ENCODE measurements at regions not wholly inside any gene's neighbourhood (a gene's known extent, or its start where the extent isn't known, plus 50 kb on each side); places are given as distances from the start of the nearest gene placed in this dataset.

DNA sequence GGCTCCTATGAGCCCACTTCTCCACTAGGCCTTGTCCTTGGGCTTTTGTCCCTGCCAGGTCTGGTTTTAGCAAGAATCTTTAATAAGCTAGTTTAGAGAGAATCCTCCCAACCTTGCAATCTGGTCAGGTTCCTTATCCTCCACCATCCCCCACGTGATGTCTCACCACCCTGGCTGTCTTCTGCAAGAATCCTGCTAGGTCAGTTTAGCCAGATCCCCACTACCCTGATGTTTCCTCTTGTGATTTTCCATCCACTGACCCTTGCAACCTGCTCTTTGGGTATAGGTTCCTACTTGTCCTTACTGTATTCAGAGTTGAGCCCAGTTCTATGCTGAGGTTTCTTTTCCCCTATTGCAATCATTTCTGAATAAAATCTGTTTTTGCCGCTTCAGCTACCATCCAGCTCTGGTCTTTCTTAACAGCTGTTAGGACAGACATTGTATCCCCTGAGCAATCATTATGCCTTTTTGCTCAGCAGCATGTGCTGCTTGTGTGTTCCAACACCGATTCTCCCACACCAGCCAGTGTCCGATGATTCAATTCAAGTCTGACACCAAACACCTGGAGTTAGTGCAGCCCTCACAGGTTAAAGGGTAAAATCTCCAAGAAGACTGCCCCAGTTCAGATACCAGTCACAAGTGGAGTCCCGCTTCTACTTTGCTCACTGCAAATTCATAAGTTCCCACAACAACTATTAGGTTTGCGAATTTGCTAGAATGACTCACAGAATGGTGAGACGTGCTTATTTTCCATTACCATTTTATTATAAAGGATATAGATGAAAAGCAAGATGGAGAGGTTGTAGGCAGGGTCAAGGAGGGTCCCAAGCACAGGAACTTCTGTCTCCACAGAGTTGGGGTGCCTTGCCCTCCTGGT is 62.2 kb upstream of the ADCY1 start:
- TF ChIP-seq, protein P1, sequence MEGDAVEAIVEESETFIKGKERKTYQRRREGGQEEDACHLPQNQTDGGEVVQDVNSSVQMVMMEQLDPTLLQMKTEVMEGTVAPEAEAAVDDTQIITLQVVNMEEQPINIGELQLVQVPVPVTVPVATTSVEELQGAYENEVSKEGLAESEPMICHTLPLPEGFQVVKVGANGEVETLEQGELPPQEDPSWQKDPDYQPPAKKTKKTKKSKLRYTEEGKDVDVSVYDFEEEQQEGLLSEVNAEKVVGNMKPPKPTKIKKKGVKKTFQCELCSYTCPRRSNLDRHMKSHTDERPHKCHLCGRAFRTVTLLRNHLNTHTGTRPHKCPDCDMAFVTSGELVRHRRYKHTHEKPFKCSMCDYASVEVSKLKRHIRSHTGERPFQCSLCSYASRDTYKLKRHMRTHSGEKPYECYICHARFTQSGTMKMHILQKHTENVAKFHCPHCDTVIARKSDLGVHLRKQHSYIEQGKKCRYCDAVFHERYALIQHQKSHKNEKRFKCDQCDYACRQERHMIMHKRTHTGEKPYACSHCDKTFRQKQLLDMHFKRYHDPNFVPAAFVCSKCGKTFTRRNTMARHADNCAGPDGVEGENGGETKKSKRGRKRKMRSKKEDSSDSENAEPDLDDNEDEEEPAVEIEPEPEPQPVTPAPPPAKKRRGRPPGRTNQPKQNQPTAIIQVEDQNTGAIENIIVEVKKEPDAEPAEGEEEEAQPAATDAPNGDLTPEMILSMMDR (IDR thresholded peaks at IDR 0.05; ENCODE audit: low read depth, low read length) = no peak
- no peak for DNase-seq (ENCODE audit: low read depth, low spot score)
- H3K4me3 ChIP-seq (ENCODE audit: low read depth, low read length) = no peak overlapping the region
- in situ Hi-C loops (cut with HindIII; ENCODE audit: low sequenced_read_pairs) = no loop called here

DNA sequence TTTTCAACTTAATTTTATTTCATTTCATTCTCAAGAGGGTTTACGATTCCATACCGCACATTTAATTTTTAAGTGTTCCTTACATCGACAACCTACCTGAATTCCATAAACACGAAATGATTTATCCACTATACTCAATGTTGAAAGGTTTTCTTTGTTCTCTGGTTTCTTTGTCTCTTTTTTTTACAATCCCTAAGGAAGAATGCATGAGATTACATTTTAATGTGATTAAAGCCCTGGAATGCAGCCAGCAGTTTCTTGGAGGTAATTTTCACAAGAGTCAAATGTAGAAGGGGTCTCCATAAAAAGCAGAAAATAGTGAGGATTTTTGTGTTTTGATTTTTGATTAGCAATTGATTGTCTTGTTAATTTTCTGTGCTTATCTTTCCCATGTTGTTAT is 59.2 kb upstream of the ADCY1 start:
- DNase-seq (ENCODE audit: low read depth, low spot score) = no peak
- in situ Hi-C loops (cut with HindIII; ENCODE audit: low sequenced_read_pairs) = no loop called here
- H3K4me3 ChIP-seq (ENCODE audit: low read depth, low read length) = no peak overlapping the region
- TF ChIP-seq, protein P1 (IDR thresholded peaks at IDR 0.05; ENCODE audit: low read depth, low read length) = no peak

DNA sequence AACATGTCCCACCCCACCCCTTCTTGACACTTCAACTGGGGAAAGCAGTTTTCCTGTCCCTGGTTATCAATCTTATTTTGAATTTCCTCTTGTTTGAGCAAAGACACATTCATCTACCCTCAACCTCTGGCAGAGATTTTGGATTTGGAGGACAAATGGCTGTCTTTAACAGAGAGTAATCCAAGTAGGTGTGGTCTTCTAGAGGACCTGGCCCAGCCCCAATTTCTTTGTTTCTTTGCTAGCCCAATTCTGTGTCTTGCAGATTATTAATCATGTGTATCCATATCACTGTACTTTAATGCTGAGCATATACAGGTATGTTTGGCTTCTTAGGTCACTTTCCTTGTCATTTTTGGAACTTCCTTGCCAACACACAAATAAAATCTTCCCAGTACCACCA is 58.8 kb upstream of the ADCY1 start:
- DNase-seq (ENCODE audit: low read depth, low spot score) = no peak
- TF ChIP-seq, protein P1 (IDR thresholded peaks at IDR 0.05; ENCODE audit: low read depth, low read length) = no peak
- no peak overlapping the region for H3K4me3 ChIP-seq (ENCODE audit: low read depth, low read length)
- in situ Hi-C loops (cut with HindIII; ENCODE audit: low sequenced_read_pairs) = no loop called here

Data from astrocyte of the spinal cord (primary cell).